G401 (cell line): ENCODE measurements at regions not wholly inside any gene's neighbourhood (a gene's known extent, or its start where the extent isn't known, plus 50 kb on each side); places are given as distances from the start of the nearest gene placed in this dataset.
"Not testable (repeated sequence)": the region's sequence is repeated elsewhere in the genome, so short reads cannot be mapped to it uniquely, and the experiment has no call there.

Experiments used
- DNase-seq: peaks from one replicate; pipeline ENCODE4 v3.0.0-alpha.2; 2015; ENCODE audit warnings: low spot score
- in situ Hi-C: cut with HindIII; loops from 2 replicates; pipeline ENCODE4 v1.10.0; 2016; ENCODE audit warnings: low sequenced_read_pairs, mixed read lengths

GRCh38 chr1:192475329-192475728 is 100.2 kb upstream of the RGS1 start:
- DNase-seq: no peak
- in situ Hi-C loops: no loop called here

- in situ Hi-C loops: no loop called here
- no peak for DNase-seq
Measured at GRCh38 chr1:192475970-192476369, 99.6 kb upstream of the RGS1 start.

DNA sequence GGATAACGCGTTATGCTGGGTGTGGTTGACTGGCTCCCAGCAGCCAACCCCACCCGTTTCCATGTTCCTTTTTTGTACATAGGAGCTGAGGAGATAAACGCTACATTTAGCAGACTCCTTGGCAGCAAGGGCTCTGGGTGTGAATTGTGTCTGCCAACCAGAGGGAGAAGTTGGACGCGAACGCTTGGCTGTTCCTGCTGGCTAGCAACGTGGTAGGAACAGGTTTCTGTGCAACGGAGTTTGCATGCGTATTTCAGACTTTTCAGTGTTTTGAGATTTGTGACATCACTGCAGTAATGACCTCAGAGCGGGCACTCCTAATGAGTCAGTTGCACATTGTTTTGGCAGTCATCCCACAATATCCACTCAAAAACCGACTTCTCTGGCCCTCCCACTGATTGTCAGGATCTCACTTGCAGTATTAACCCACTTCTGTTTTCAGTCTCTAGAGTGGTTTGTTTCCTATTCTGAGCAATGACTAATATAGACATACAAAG is 98.7 kb upstream of the RGS1 start:
- in situ Hi-C loops: no loop called here
- no peak for DNase-seq

GRCh38 chr1:192477630-192478029 is 97.9 kb upstream of the RGS1 start:
- in situ Hi-C loops: no loop called here
- peak; percentile 23 for DNase-seq

- no peak for DNase-seq
Measured at GRCh38 chr1:192485692-192486436, 89.7 kb upstream of the RGS1 start.

DNA sequence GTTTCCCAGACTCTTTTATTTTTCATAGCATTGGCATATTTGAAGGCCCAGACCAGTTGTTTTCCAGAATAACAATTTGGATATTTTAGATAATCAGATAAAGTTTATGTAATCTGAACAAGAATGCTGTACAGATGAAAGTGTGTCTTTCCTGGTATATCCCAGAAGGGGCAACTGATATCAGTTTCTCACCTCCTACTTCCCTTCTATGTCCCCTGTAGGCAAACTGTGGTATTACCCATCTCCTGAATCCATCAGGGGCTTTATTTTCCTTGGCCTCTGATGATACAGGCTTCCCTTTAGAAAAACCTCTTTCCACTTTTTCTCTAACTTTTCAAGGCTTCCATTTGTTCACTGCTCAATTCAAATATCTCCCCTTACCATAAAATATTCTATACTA is 87.5 kb upstream of the RGS1 start:
- in situ Hi-C loops: no loop called here
- no peak for DNase-seq

More at GRCh38 chr1:192485692-192486436, 89.7 kb upstream of the RGS1 start:
- in situ Hi-C loops: no loop called here

DNA sequence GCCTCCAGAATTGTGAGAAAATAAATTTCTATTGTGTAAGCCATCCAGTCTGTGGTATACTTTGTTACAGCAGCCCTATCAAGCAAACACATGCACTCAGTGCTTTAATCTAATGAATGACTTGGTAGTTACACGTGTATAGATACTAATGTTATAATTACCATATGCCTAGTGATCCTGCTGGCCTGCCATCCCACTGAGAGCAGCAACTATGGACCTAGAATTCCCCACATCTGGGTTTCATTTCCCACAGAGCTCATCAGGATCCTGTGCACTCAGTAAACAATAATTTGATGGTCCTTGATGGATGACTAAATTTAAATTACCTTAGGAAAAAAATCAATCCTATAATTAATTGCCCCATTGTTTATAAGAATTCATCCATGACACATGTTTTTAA is 86.5 kb upstream of the RGS1 start:
- in situ Hi-C loops: no loop called here
- no peak for DNase-seq

- in situ Hi-C loops: no loop called here
Measured at GRCh38 chr1:192489748-192490147, 85.8 kb upstream of the RGS1 start.

DNA sequence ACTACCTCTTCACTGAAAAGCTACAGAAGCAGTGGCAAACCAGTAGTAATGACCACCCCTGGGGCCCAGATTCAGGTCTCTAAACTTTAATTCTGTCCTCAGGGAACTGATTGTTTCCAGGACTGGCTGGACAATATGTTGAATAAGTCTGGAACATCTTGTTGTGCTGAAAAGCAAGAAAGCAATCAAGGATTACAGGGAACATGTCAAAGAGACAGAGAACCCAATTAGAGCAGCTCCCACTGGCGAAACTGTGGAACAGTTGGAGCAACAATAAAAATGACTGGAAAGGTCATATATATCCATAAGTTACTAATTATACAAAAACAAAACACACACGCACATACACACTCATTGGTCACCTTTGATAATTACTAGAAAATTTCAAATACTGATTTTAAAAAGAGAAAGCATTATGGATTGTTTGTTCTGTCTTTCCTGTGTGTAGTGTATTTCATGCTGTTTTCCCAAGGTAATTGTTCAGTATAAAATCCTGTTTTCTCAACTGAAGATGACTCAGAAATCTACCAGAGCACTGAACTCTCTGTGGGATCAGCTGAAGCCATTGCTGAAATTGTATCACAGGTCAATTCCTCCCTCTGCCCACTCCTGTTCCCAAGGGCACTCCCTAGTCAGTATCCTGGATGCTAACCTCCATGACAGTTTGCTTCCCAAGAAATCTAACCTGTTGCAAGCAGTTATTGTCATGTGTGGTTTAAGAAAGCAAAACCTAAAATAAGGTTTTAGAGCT is 83.6 kb upstream of the RGS1 start:
- in situ Hi-C loops: no loop called here

More at GRCh38 chr1:192489748-192490147, 85.8 kb upstream of the RGS1 start:
- DNase-seq: no peak

GRCh38 chr1:192493584-192493983 is 82.0 kb upstream of the RGS1 start:
- in situ Hi-C loops: no loop called here
- DNase-seq: no peak

More for the DNA sequence above, 83.6 kb upstream of the RGS1 start:
- DNase-seq: no peak

- in situ Hi-C loops: no loop called here
Measured at GRCh38 chr1:192496369-192497056, 79.1 kb upstream of the RGS1 start.

DNA sequence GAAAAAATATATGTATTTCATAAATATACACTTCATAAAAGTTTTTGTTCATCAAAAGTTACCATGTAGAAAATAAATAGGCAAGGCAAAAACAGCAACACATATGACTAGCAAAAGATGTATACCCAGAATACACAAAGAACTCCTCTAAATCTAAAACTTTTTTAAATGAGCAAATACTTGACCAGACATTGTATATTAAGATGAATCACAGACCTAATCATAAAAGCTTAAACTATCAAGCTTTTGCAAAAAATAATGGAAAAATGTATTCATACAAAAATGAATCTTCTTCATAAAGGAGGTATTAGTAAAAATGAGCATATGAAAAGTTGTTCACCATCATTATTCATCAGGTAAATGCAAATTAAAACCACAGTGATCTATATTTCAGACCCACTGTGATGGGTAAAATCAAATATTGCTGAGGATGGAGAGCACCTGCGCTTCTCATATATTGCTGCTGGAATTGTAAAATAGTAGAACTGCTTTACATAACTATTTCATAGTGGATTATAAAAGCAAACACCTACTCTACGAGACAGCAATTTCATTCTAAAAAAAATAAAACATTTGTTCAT is 78.3 kb upstream of the RGS1 start:
- DNase-seq: no peak
- in situ Hi-C loops: no loop called here

More at GRCh38 chr1:192496369-192497056, 79.1 kb upstream of the RGS1 start:
- no peak for DNase-seq

- in situ Hi-C loops, DNase-seq: not testable (repeated sequence)
Measured at GRCh38 chr1:192498092-192498491, 77.5 kb upstream of the RGS1 start.

DNA sequence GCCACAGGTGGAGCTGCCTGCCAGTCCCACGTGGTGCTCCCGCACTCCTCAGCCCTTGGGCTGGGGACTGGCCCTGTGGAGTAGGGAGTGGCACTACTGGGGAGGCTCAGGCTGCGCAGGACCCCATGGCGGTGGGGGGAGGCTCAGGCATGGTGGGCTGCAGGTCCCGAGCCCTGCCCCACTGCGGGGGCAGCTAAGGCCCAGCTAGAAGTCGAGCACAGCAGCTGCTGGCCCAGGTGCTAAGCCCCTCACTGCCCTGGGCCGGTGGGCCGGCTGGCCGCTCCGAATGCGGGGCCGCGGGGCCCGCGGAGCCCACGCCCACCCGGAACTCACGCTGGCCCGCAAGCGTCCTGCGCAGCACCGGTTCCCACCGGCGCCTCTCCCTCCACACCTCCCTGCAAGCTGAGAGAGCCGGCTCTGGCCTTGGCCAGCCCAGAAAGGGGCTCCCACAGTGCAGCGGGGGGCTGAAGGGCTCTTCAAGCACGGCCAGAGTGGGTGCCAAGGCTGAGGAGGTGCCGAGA is 76.5 kb upstream of the RGS1 start:
- DNase-seq, in situ Hi-C loops: not testable (repeated sequence)

- in situ Hi-C loops, DNase-seq: not testable (repeated sequence)
Measured at GRCh38 chr1:192500541-192500940, 75.0 kb upstream of the RGS1 start.

DNA sequence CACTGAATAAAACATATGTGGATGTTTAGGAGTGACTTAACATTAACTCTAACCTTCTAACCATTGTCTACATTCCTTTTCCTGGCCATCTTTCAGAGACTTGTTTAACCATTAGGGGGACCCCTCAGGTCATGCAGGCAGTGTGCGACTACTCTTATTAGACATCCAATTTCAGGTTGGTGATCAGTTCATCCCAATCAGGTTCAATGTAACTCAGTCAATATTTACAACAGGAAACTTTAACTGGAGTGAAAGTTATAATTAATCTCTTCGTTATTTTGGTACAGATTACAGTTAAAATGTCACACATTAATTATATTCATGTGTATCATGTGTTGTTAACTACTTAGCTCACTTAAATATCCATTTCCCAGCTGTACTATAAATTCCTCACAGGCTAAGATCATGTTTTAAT is 68.8 kb upstream of the RGS1 start:
- DNase-seq: peak; percentile 25
- in situ Hi-C loops: no loop called here

- no peak for DNase-seq
- in situ Hi-C loops: no loop called here
Measured at GRCh38 chr1:192512426-192513162, 63.0 kb upstream of the RGS1 start.

DNA sequence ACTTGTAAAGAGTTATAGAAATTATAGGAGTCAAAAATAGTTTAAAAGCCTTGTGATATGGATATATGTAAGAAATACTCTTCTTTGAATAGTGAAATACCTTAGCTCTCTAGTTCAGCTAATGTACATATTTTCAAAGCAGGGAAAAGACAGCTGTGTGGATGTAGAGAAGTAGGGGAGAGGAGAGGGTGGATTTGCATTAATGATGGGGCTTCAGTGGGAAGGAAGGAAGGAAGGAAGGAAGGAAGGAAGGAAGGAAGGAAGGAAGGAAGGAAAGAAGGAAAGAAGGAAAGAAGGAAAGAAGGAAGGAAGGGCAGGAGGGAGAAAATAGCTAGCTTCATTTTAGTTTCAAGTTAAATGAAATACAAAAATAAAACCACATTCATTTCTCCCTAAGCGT is 62.4 kb upstream of the RGS1 start:
- no peak for DNase-seq
- in situ Hi-C loops: no loop called here

- DNase-seq: no peak
- in situ Hi-C loops: no loop called here
Measured at GRCh38 chr1:192513697-192514096, 61.9 kb upstream of the RGS1 start.
